Lower leg skin (tissue), 3 donors: ENCODE measurements at regions not wholly inside any gene's neighbourhood (a gene's known extent, or its start where the extent isn't known, plus 50 kb on each side); places are given as distances from the start of the nearest gene placed in this dataset.

Experiments used
- CTCF ChIP-seq, 3 donors: fragments of 450-650 bp; IDR thresholded peaks; one replicate each; pipeline ENCODE4 v1.5.1; 2016; ENCODE audit warnings: antibody characterized with exemption in 3 of 3, mild to moderate bottlenecking in 3 of 3, moderate library complexity in 2 of 3
- POLR2A ChIP-seq, 2 donors: fragments of 450-650 bp; IDR thresholded peaks; one replicate each; pipeline ENCODE4 v1.6.1; 2016 to 2017; ENCODE audit warnings: antibody characterized with exemption in 2 of 2, mild to moderate bottlenecking in 1 of 2, moderate library complexity in 1 of 2

DNA sequence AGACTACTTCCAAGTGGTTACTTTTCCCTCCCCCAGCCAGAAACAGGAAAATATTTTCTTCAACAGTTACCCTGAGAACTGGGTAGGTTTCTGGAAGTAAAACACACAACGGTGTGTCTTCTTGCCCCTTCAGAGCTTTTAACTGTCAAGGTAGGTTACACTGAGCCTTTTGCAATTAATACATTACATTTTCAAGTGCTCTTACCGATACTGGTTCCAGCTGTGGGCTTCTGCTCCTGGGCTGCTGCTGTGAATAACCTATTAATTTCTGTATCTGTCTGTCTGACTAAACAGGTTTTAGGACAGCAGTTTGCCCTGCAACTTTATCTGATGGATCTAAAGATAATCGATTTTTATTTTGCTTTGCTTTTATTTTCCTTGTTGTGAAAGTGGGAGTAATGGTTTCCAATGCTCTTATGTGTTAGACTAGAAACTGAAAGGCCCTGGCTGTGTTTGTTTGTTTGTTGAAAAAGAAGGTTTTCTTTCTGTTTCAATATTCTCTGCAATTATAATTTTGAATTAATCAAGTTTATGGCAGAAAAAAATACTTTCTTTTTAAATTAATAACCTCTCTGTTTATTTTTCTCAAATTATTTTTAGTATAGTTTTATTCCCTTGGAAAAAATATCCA lies 196.7 kb upstream of the SLITRK6 start:
- TF ChIP-seq CTCF (IDR thresholded peaks at IDR 0.05) (no peak), POLR2A (IDR thresholded peaks at IDR 0.05) (no peak)
